HG03108 (cell line): ENCODE measurements at regions not wholly inside any gene's neighbourhood (a gene's known extent, or its start where the extent isn't known, plus 50 kb on each side); places are given as distances from the start of the nearest gene placed in this dataset.
A peak's percentile ranks its signal among the peaks of the same experiment; 100 is the strongest.

Experiments used
- ATAC-seq: cut with Tn5 transposase; IDR thresholded peaks from one replicate; pipeline ENCODE4 v1.9.1; 2021; ENCODE audit warnings: moderate library complexity; ENCODE audit not compliant: unreplicated experiment

DNA sequence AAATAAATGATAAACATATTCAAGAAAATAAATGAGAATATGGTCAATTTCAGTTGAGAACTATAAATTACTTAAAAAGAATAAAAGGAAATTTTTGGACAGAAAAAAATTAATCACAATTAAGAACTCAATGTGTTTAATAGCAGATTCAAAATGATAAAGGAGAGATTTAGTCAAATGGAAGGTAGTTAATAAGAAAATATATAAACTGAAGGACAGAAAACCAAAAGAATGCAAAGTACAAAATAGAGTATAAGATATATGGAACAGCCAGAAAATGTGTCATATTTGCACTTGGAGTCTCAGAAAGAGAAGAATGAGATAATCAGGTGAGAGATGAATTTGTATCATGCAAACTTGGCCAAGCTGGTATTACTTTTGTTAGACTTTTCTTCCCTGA is 201.8 kb upstream of the ARID1B start:
- no peak for ATAC-seq

- ATAC-seq = no peak
These were observed 212.4 kb upstream of the ARID1B start for GRCh38 chr6:156564807-156565149.

DNA sequence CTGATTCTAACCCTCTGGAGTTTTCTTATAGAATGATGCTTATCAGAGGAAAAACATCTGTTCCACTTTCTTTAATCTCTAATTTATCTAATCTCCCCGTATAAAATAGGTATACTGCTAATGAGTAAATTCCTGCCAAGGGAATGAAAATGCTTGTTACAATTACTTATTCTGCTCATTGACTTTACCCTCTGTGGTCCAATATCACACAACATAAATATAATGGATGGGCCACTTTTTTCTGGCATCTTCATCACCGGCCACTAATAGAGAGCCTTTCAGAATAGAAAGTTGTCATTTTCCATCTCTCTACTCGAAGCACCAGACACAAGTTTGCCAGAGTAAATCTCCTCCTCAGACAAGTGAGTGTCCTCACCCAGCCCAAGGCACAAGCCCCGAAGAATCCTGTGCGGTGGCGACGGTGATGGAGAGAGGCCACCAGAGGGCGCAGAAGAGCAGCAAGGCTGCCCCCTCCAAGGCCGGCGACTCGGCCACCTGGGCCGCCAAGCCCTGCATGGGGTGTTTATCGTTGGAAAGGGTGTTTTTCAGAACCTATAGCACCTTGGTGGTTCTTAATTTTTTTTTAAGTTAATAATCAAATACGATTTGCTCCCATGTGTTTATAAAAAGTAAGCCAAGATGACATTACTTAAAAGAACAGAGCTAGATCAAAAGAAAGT is 212.9 kb upstream of the ARID1B start:
- ATAC-seq = peak; percentile 87

DNA sequence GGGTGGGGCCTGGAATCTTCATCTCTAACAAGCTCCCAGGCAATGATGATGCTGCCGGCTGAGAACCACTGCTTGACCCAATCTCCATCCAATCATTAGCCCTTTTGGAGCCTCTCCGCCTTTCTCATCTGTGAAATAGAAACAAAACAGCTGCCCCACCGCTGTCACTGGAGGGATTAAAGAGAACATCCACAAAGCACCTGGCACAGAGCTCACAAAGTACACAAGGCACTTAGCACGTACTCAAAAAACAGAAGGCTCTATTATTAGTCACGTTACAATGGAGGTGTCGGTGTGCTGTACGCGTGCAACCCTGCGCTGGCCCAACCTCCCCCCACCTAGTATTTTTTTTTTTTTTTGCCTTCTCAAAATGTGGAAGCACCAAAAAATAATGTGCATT is 213.5 kb upstream of the ARID1B start:
- ATAC-seq = no peak

DNA sequence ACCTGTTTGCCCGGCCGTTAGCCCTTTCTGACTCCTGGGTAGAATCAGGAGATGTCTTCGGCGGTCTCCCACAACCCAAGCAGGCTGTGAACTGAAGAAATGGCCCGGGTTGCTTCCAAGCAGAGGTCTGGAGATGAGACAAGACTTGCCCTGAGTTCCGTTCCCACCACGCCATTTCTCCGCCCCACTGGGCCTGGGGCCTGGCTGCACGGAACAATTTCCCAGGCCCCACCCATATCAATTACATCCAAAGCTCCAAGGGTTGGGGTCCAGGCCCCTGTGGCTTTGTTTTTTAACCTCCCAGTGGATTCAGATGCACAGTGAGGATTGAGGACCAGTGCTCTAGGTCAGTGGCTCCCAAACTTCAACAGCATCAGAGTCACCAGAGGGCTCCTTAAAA is 214.5 kb upstream of the ARID1B start:
- ATAC-seq = no peak

- no peak for ATAC-seq
These were observed 215.2 kb upstream of the ARID1B start for GRCh38 chr6:156562019-156562418.

- ATAC-seq = no peak
These were observed 216.7 kb upstream of the ARID1B start for GRCh38 chr6:156560476-156560875.

- no peak for ATAC-seq
These were observed 218.0 kb upstream of the ARID1B start for GRCh38 chr6:156559162-156559690.

GRCh38 chr6:156557911-156558259 is 219.3 kb upstream of the ARID1B start:
- ATAC-seq = no peak

- no peak for ATAC-seq
These were observed 219.8 kb upstream of the ARID1B start for GRCh38 chr6:156557251-156557910.

- no peak for ATAC-seq
These were observed 220.4 kb upstream of the ARID1B start for GRCh38 chr6:156556811-156557210.

DNA sequence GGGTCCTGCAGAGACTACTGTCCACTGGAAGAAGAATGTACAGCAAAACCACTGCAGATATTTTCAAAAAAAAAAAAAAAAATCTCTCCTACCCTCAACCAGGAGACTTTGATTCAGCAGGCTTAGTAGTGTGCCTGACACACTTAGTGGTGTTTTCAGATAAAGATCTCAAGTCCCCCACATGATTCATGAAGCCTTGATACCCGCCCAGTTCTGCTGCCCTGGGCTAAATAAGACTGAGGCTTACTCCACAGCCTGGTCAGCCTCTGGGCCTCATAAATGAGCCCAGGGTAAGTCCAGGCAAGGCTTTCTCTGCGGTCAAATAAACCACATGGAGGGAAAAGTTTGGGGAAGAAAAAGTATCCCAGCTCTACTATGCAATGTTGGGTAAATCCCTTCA is 222.1 kb upstream of the ARID1B start:
- ATAC-seq = no peak

DNA sequence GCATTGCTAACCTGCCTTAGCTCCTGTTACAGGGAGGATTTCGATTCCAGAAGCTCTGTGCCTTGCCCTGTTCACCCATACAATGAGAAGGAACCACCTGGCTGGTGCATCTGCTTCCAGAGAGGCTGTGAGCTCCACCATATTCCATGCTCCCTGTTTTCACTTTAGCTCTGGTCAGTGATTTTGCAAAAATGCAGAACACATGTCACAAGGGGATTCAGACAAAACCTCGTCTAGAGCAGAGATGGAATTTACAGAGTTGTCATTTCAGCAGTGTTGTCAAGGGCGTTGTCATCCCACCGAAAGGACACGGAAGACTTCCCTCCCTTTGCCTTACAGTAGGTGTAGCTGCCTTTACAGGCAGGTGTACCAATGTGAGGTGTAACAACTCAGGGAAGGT is 223.0 kb upstream of the ARID1B start:
- ATAC-seq = no peak

- ATAC-seq = no peak
These were observed 224.3 kb upstream of the ARID1B start for GRCh38 chr6:156552849-156553248.

DNA sequence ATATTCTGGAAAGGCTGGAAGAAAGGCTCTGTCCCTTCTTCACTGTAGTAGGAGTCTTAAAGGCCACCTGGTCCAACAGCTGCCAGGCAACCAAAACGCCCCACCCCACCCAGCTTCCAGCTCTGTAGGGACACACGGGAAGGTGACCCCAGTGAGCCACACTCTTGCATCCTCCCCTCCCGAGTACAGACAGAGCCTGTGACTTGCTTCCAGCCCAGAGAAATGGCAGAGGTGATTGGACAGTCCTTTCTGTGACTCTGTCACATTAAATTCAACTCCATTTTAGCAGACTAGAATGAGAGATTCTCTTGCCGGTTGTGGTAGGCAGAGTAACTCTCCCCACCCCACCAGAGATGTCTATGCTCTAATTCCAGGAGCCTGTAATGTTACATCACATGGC is 226.2 kb upstream of the ARID1B start:
- no peak for ATAC-seq

DNA sequence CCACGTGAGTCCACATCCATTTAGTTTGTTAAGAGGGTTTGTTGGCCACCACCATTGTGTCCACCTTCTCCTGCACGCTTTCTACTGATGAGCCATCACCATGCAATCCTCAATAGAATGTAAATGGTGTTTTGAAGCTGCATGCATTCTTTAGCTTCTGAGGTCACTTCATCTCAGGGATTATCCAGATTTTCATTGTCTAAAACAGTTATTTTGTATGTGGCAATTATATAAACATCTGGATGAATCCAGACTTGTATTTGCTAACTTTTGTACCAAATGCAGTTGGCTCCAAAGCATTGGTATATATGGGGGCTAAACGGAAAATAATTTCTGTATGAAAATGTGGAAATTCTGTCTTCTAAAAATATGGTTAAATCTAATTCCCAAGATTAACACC is 231.2 kb upstream of the ARID1B start:
- ATAC-seq = no peak

DNA sequence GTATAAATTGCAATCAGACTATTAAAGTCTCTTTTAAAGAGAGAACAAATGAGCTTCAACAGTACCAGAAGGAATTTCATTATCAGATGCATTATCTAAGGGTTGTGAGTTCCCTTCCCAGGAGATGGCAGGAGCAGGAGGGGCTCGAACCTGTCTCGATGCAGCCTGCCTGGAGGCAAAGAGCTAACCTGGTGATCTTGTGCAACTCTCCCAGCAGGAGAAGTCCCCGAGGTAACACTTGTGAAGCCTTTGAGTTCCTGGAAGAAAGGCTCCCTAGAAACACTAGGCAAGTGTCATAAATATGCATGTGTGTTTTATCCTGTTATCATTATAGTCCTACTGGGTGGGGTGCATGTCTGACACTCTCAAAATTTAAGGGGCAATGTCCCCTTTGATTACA is 232.2 kb upstream of the ARID1B start:
- no peak for ATAC-seq

GRCh38 chr6:156544046-156544445 is 233.1 kb upstream of the ARID1B start:
- no peak for ATAC-seq

GRCh38 chr6:156543431-156543830 is 233.7 kb upstream of the ARID1B start:
- ATAC-seq = no peak

DNA sequence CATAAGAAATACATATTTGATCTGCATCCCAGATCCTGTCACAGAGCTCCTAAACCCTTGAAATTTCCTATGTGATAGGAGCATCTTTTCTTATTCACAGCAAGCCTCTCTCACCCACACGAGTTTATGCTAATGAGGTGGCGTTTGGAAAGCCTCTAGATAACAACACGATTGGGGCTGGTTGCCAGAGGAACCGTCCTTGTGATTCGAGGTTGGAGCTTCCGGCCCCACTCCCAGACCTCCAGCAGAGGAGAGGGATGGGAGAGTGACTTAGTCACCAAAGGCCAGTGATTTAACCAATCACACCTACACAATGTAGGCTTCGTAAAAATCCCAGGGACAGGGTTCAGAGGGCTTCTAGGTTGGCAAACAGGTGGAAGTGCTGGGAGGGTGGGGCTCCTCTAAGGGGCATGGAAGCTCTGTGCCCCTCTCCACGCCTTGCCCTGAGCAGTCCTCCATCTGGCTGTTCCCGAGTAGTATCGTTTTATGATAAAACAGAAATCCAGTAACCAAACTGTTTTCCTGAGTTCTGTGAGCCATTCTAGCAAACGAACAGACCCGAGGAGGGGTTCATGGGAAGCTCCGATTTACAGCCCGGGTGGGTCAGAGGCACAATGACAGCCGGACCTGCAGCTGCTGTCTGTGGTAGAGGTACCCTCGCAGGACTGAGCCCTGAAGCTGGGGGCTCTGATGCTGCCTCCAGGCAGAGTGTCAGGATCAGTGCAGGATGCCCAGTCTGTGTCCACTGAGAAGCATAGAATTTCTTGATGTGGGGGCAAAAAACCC is 238.1 kb upstream of the ARID1B start:
- no peak for ATAC-seq

DNA sequence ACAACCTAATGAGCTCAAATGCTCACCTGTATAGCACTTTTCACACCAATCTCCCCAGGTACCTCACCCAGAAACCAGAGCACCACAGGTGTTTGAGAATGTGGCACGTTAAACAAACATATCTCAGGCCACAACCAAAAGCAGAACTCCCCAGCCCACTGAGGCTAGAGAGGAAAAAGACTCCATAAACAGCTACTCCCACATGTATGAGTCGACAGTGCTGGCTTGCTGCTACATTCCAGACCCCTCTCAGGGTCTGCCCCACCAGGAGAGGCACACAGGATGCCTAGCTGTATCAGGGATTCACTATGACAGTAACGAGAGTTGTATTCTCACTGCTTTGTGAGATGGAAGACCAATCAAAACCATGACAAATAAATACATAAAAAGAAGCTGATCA is 242.6 kb upstream of the ARID1B start:
- ATAC-seq = no peak

GRCh38 chr6:156533872-156534524 is 243.2 kb upstream of the ARID1B start:
- no peak for ATAC-seq
